ENCODE measurements at regions not wholly inside any gene's neighbourhood (a gene's known extent, or its start where the extent isn't known, plus 50 kb on each side); places are given as distances from the start of the nearest gene placed in this dataset.

DNA sequence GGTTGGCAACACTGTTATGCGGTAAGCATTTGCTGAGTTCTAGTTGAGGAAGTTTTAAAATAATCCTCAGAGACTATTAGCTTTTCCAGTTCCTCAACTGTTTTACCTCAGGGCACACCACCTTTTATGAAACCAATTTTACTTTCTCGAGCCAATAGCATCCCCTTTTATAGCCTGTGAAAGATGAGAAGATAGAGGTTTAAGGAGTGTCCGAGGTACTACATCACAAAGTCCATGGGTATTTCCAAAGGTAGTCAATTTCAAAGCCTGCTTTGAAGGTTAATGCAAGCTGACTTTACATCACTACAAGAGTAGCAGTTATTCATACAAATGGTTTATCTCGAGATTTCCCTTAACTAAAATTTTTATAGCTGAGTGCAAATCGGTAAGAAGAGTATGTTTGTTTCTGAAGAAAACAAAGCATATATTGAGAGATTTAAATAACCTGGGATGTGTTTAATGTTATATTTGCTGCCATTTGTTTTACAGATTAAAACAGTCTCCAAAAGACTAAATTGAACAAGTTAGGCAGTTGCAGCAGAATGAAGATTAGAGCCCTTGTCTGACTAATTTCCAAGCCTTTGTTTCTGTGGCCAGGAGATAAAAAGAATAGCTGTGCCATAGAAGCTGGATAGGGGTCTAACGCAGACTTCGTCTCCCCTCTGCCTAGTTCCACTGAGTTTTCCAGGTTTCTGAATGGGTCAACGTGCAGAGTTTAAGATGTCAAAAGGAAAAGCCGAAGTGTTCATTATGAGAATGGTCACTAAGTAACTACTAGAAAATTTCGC, 74.7 kb upstream of the TRPC4 start:
- no peak overlapping the region for H3K4me3 Mint-ChIP-seq (ENCODE audit: low read depth)
- no peaks in the 10 kb centered on the region for H3K36me3 Mint-ChIP-seq (ENCODE audit: insufficient read depth)
- TF ChIP-seq, protein P1, sequence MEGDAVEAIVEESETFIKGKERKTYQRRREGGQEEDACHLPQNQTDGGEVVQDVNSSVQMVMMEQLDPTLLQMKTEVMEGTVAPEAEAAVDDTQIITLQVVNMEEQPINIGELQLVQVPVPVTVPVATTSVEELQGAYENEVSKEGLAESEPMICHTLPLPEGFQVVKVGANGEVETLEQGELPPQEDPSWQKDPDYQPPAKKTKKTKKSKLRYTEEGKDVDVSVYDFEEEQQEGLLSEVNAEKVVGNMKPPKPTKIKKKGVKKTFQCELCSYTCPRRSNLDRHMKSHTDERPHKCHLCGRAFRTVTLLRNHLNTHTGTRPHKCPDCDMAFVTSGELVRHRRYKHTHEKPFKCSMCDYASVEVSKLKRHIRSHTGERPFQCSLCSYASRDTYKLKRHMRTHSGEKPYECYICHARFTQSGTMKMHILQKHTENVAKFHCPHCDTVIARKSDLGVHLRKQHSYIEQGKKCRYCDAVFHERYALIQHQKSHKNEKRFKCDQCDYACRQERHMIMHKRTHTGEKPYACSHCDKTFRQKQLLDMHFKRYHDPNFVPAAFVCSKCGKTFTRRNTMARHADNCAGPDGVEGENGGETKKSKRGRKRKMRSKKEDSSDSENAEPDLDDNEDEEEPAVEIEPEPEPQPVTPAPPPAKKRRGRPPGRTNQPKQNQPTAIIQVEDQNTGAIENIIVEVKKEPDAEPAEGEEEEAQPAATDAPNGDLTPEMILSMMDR (IDR thresholded peaks at IDR 0.05; ENCODE audit: unreplicated experiment) = no peak
- H3K4me1 Mint-ChIP-seq (ENCODE audit: low read depth) = no peaks in the 10 kb centered on the region
- no peak for DNase-seq (ENCODE audit: low spot score, unreplicated experiment)
- no peaks in the 10 kb centered on the region for H3K27me3 Mint-ChIP-seq
- H3K9me3 Mint-ChIP-seq (ENCODE audit: low read depth) = no peaks in the 10 kb centered on the region
- H3K27ac Mint-ChIP-seq = no peak overlapping the region

DNA sequence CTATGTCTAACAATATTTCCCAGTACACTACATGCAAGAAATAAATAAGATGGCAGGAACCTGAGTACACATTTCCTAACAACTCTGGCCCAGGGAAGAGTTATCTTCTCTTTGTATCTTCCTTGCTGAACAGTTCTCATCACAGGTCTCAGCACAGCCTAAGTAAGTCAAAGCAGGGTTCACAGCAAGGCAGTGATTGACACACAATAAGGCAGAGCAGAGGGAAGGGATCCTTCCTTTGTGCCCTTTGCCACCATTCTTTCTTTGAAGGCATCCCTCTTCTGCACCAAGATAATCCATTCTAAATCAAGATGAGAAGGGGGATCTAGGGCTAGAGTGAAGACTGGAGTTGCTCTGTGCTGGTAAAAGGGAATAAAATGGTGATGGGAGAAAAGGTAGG, 73.4 kb upstream of the TRPC4 start:
- Mint-ChIP-seq H3K4me3 (ENCODE audit: low read depth) (no peak overlapping the region), H3K9me3 (ENCODE audit: low read depth) (no peaks in the 10 kb centered on the region), H3K27me3 (no peaks in the 10 kb centered on the region), H3K27ac (no peak overlapping the region), H3K4me1 (ENCODE audit: low read depth) (no peaks in the 10 kb centered on the region), H3K36me3 (ENCODE audit: insufficient read depth) (no peaks in the 10 kb centered on the region)
- no peak for DNase-seq (ENCODE audit: low spot score, unreplicated experiment)
- TF ChIP-seq, protein P1 (IDR thresholded peaks at IDR 0.05; ENCODE audit: unreplicated experiment) = no peak

DNA sequence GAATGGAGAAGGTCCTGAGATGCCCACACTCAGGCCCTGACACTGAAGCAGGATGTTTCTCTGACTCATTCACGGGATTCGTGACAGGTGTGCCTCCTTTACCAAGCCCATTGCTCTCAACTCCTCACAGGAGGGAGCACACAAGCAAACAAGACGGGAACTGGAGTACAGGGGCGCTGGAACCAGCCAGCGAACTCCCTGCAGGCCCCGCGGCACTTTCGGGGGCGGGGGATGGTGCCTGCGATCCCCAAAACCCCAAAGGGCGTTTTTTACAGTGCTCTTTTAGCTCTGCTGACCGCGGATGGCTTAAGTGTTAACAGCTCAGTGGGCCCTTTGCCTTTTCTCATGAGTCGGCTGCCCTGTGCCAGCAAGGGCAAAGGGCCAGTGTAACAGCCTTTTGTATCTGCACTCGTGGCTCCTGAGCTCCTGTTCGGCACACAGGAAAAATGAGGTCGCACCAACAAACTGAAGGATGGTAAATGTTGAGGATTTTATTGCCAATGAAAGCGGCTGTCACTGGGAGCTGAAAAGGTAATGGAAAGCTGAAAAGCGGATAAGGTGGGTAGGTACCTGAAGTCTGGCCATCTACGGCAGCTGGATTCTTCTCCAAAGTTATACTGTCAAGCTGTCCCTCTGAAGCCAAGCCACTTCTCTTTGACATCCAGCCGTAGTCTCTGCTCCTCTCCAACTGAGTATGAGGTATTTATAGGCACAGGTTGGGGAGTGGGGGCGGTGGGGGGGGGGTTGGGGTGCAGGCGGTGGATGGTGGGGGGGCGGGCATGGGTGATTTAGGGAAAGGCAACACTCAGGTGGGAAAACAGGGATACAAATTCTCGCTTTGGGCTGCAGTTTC, 65.0 kb upstream of the TRPC4 start:
- H3K36me3 Mint-ChIP-seq (ENCODE audit: insufficient read depth) = no peaks in the 10 kb centered on the region
- TF ChIP-seq, protein P1 (IDR thresholded peaks at IDR 0.05; ENCODE audit: unreplicated experiment) = no peak
- no peak for DNase-seq (ENCODE audit: low spot score, unreplicated experiment)
- H3K9me3 Mint-ChIP-seq (ENCODE audit: low read depth) = no peaks in the 10 kb centered on the region
- no peaks in the 10 kb centered on the region for H3K27me3 Mint-ChIP-seq
- peaks cover under 1% of the 10 kb centered on the region for H3K4me1 Mint-ChIP-seq (ENCODE audit: low read depth)
- no peak overlapping the region for H3K27ac Mint-ChIP-seq
- no peak overlapping the region for H3K4me3 Mint-ChIP-seq (ENCODE audit: low read depth)

DNA sequence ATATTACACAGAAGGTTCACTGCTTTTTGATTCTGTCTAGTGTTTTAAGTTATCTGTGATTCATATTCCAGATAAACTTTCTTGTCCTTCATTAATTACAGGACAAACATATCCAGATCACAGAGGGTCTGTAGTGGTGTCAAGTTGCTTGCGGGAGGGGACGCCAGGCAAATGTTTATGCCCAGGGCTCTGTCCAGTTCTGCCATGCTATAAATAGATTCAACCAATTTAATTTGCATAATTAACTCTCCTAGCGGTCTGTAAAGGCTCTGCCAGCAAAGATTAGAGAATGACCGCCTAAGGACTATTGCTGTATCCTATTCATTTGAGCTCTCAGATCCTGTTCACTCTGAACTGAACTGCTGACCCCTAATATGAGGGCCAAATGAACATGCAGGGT, 59.7 kb upstream of the TRPC4 start:
- Mint-ChIP-seq H3K36me3 (ENCODE audit: insufficient read depth) (no peaks in the 10 kb centered on the region), H3K27ac (no peak overlapping the region), H3K4me3 (ENCODE audit: low read depth) (no peak overlapping the region), H3K27me3 (no peaks in the 10 kb centered on the region), H3K9me3 (ENCODE audit: low read depth) (no peaks in the 10 kb centered on the region), H3K4me1 (ENCODE audit: low read depth) (peaks cover 3% of the 10 kb centered on the region)
- TF ChIP-seq, protein P1 (IDR thresholded peaks at IDR 0.05; ENCODE audit: unreplicated experiment) = no peak
- DNase-seq (ENCODE audit: low spot score, unreplicated experiment) = no peak

DNA sequence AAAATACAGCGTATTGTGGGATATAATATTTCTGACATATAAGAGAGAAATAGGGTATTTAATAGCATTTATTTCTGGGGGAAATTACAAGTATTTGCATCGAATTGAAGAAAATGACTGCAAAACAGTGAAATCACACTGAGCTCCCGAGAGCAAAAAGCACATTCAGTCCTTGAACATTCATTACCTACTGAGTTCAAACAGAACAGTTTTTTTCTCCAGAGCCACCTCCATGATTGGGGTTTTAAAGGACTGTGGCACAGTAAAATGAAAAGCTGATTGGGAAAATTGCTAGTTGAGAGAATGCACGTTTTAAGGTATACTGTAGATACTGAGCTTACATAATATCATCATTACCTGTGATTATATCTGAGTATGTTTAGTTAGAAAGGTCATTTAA, 58.0 kb upstream of the TRPC4 start:
- Mint-ChIP-seq H3K27ac (no peak overlapping the region), H3K4me1 (ENCODE audit: low read depth) (peaks cover 3% of the 10 kb centered on the region), H3K9me3 (ENCODE audit: low read depth) (no peaks in the 10 kb centered on the region), H3K36me3 (ENCODE audit: insufficient read depth) (no peaks in the 10 kb centered on the region), H3K27me3 (no peaks in the 10 kb centered on the region), H3K4me3 (ENCODE audit: low read depth) (no peak overlapping the region)
- no peak for DNase-seq (ENCODE audit: low spot score, unreplicated experiment)
- TF ChIP-seq, protein P1 (IDR thresholded peaks at IDR 0.05; ENCODE audit: unreplicated experiment) = no peak

All from progenitor cell of endocrine pancreas (in vitro differentiated cells).